GM06990 (cell line): ENCODE measurements at regions not wholly inside any gene's neighbourhood (a gene's known extent, or its start where the extent isn't known, plus 50 kb on each side); places are given as distances from the start of the nearest gene placed in this dataset.

Experiments
- DNase-seq: peaks from one replicate; pipeline ENCODE4 v3.0.0-alpha.2; 2011; ENCODE audit not compliant: insufficient read length; ENCODE audit errors: extremely low read depth
- H3K27me3 ChIP-seq: replicated peaks from 2 replicates; pipeline ENCODE4 v1.6.0; 2011; ENCODE audit warnings: low read length; ENCODE audit not compliant: control insufficient read depth, insufficient read depth
- H3K36me3 ChIP-seq: 2 replicates; pipeline ENCODE4 v1.5.1; 2011; ENCODE audit warnings: low read length; ENCODE audit not compliant: control insufficient read depth, insufficient read depth
- H3K4me3 ChIP-seq: replicated peaks from 2 replicates; pipeline ENCODE4 v1.5.1; 2011; ENCODE audit warnings: low read depth, mild to moderate bottlenecking, control low read depth, low read length
- CTCF ChIP-seq: IDR thresholded peaks from 2 replicates; pipeline ENCODE4 v1.5.1; 2011; ENCODE audit warnings: low read length, control low read depth, mild to moderate bottlenecking, inconsistent platforms; ENCODE audit not compliant: insufficient read depth, poor library complexity, severe bottlenecking

- TF ChIP-seq CTCF: no peak
- Histone ChIP-seq H3K27me3 (no peaks in the 10 kb centered on the region), H3K4me3 (no peak overlapping the region), H3K36me3 (no peaks in the 10 kb centered on the region)
- DNase-seq: no peak
These were observed 694.4 kb upstream of the SLITRK5 start for GRCh38 chr13:86976521-86977324.

- DNase-seq: no peak
- TF ChIP-seq CTCF: no peak
- no peaks in the 10 kb centered on the region for H3K27me3 ChIP-seq
- H3K36me3 ChIP-seq: no peaks in the 10 kb centered on the region
- H3K4me3 ChIP-seq: no peak overlapping the region
These were observed 684.7 kb upstream of the SLITRK5 start for GRCh38 chr13:86986448-86986847.

- DNase-seq: no peak
- Histone ChIP-seq H3K36me3 (no peaks in the 10 kb centered on the region), H3K4me3 (no peak overlapping the region), H3K27me3 (no peaks in the 10 kb centered on the region)
- TF ChIP-seq CTCF: no peak
These were observed 678.9 kb upstream of the SLITRK5 start for GRCh38 chr13:86992251-86992650.

GRCh38 chr13:87003265-87003664, 667.9 kb upstream of the SLITRK5 start:
- Histone ChIP-seq H3K4me3 (no peak overlapping the region), H3K36me3 (no peaks in the 10 kb centered on the region), H3K27me3 (no peaks in the 10 kb centered on the region)
- no peak for DNase-seq
- TF ChIP-seq CTCF: no peak

GRCh38 chr13:87005511-87005910, 665.7 kb upstream of the SLITRK5 start:
- no peak for TF ChIP-seq CTCF
- no peaks in the 10 kb centered on the region for H3K27me3 ChIP-seq

More at GRCh38 chr13:87005511-87005910, 665.7 kb upstream of the SLITRK5 start:
- DNase-seq: no peak
- no peak overlapping the region for H3K4me3 ChIP-seq
- H3K36me3 ChIP-seq: no peaks in the 10 kb centered on the region
